Right atrium auricular region (tissue), 2 donors: ENCODE measurements at regions not wholly inside any gene's neighbourhood (a gene's known extent, or its start where the extent isn't known, plus 50 kb on each side); places are given as distances from the start of the nearest gene placed in this dataset.

ENCODE experiments used
- DNase-seq: peaks from one replicate; pipeline ENCODE4 v3.0.0-alpha.2; 2019; ENCODE audit warnings: low spot score
- H3K27ac ChIP-seq, 2 donors: fragments of 200-600 bp; sonication (generic); 1 replicate in 1 of 2; 2 replicates in 1 of 2; pipeline ENCODE4 v1.5.1; 2016 to 2019
- H3K27me3 ChIP-seq, 2 donors: fragments of 200-600 bp; sonication (generic); one replicate each; pipeline versions ENCODE4 v1.5.1 to v1.6.0; 2017 to 2019
- H3K36me3 ChIP-seq: fragments of 200-600 bp; sonication (generic); one replicate; pipeline ENCODE4 v1.5.1; 2016
- H3K4me1 ChIP-seq, 2 donors: fragments of 200-600 bp; sonication (generic); one replicate each; pipeline versions ENCODE4 v1.5.1 to v1.6.0; 2017 to 2019
- H3K4me3 ChIP-seq, 2 donors: fragments of 200-600 bp; sonication (generic); 1 replicate in 1 of 2; 2 replicates in 1 of 2; pipeline ENCODE4 v1.5.1; 2017 to 2019; ENCODE audit warnings: mild to moderate bottlenecking in 1 of 2, moderate library complexity in 1 of 2
- H3K9me3 ChIP-seq, 2 donors: fragments of 200-600 bp; sonication (generic); one replicate each; pipeline ENCODE4 v1.5.1; 2019
- TF ChIP-seq, protein P1 (sequence below), 2 donors: fragments of 200-600 bp; sonication (generic); IDR thresholded peaks; one replicate each; pipeline ENCODE4 v1.5.1; 2019; ENCODE audit warnings: antibody characterized with exemption in 2 of 2

DNA sequence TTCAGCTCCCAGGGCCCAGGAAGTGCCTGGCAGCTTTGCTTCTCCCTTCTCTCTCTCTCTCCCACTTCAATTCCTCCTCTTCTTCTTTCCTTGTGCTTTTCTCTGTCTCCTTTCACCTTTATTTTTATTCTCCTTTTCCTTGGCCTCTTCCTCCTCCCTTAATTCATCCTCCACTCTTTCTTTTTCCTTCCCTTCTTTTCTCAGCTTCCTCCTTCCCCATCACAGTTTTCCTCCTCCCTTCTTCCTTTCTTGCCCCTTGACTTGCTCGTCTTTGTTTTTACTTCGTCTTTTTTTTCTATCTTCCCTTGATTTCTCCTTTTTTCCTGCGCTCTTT lies 99.4 kb upstream of the LHX1 start:
- Histone ChIP-seq H3K36me3 (no peaks in the 10 kb centered on the region), H3K9me3 (peaks cover 0 to 10% of the 10 kb centered on the region in 2 donors), H3K27me3 (no peaks in the 10 kb centered on the region), H3K27ac (no peak overlapping the region), H3K4me1 (no peaks in the 10 kb centered on the region), H3K4me3 (no peak overlapping the region)
- TF ChIP-seq, protein P1, sequence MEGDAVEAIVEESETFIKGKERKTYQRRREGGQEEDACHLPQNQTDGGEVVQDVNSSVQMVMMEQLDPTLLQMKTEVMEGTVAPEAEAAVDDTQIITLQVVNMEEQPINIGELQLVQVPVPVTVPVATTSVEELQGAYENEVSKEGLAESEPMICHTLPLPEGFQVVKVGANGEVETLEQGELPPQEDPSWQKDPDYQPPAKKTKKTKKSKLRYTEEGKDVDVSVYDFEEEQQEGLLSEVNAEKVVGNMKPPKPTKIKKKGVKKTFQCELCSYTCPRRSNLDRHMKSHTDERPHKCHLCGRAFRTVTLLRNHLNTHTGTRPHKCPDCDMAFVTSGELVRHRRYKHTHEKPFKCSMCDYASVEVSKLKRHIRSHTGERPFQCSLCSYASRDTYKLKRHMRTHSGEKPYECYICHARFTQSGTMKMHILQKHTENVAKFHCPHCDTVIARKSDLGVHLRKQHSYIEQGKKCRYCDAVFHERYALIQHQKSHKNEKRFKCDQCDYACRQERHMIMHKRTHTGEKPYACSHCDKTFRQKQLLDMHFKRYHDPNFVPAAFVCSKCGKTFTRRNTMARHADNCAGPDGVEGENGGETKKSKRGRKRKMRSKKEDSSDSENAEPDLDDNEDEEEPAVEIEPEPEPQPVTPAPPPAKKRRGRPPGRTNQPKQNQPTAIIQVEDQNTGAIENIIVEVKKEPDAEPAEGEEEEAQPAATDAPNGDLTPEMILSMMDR (IDR thresholded peaks at IDR 0.05): no peak
- DNase-seq: no peak

DNA sequence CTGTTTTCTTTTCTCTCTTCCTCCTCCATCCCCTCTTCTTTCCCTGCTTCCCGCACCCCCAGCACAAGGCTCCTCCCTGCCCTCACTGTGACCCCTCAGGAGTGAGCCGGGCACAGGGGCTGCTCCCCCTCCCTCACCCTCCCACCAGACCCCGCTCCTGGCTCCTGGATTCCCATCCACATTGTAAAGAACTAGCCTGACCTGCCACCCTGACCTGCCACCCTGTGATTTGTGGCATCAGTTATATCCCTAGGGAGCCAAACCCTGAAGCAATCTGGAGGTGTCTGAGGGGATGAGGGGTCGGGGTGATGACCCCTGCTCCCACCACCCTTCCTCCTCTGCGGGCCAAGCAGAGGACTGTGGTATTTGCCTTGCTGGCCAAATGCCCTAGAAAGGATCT lies 98.0 kb upstream of the LHX1 start:
- Histone ChIP-seq H3K27me3 (no peaks in the 10 kb centered on the region), H3K27ac (no peak overlapping the region), H3K36me3 (no peaks in the 10 kb centered on the region), H3K4me3 (no peak overlapping the region), H3K9me3 (peaks cover 0 to 10% of the 10 kb centered on the region in 2 donors), H3K4me1 (no peaks in the 10 kb centered on the region)
- TF ChIP-seq, protein P1 (IDR thresholded peaks at IDR 0.05): no peak
- no peak for DNase-seq

DNA sequence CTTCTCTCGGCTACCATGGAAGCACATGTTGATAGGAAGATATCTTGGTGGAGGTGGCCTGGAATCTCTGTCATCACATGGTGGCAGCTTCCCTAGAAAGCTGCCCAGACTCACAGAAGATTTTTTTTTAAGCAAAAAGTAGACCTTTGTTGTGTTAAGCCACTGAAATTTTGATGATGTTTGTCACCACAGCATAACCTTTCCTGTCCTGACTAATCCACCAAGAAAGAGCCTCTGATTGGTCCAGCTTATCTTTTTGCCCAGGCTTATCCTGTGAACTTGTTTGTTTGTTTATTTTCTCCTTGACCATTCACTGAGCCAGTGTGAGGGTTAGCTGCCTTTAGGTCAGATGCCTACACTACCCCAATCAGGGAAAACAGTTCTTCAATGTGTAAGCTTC lies 96.5 kb upstream of the LHX1 start:
- TF ChIP-seq, protein P1 (IDR thresholded peaks at IDR 0.05): no peak
- Histone ChIP-seq H3K4me3 (no peak overlapping the region), H3K4me1 (no peaks in the 10 kb centered on the region), H3K27me3 (no peaks in the 10 kb centered on the region), H3K36me3 (no peaks in the 10 kb centered on the region), H3K9me3 (peaks cover 0 to 10% of the 10 kb centered on the region in 2 donors), H3K27ac (no peak overlapping the region)
- DNase-seq: no peak

DNA sequence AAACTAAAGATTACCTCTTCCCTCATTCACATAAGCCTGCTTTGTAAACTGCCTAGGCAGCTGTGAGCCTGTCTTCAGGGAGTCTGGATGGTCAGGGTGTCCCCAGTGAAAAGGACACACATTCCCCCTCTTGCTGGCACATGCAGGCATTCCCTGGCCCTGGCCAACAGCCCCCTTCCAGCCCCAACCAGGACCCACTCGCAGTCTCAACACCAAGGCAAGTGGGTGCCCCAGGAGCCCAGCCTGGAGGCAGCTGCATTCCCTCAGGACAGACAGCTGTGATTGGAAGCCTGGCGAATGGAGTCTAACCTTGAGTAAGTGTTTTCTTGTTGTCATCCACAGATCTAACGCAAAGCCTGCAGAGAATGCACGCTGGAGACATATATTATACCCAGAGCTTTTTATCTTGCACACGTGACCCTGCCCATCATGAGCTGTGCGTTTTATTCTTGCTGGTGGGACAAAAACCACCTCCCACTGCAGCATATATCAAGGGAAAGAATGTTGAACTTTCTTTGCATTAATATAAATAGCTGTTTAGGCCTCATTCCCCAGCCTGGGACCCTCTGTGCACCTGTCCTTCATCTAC lies 95.0 kb upstream of the LHX1 start:
- TF ChIP-seq, protein P1 (IDR thresholded peaks at IDR 0.05): no peak
- no peaks in the 10 kb centered on the region for H3K27me3 ChIP-seq
- no peak overlapping the region for H3K4me3 ChIP-seq
- H3K36me3 ChIP-seq: no peaks in the 10 kb centered on the region
- no peaks in the 10 kb centered on the region for H3K4me1 ChIP-seq
- no peak overlapping the region for H3K27ac ChIP-seq
- no peak for DNase-seq
- peaks cover 0 to 10% of the 10 kb centered on the region in 2 donors for H3K9me3 ChIP-seq

DNA sequence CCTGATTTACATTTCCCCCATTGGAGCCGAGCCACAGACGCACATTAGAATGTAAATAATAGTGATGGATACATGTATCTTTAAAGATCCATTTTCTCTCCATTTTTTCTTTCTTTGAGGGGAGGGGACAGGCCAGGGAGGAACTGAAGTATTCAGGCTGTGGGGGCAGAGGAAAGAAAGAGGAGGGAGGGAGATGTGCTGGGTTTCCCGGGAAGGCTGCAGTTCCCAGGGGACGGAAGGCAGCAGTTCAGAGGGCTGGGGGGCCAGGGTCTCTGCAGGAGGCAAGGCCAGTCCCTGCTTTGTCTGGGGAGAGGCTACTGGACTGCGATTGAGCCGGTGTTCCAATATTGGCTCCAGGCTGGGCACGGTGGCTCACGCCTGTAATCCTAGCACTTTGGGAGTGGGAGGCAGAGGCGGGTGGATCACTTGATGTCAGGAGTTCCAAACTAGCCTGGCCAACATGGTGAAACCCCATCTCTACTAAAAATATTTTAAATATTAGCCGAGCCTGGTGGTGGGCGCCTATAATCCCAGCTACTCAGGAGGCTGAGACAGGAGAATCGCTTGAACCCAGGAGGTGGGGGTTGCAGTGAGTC lies 94.2 kb upstream of the LHX1 start:
- no peaks in the 10 kb centered on the region for H3K4me1 ChIP-seq
- H3K9me3 ChIP-seq: peaks cover 0 to 10% of the 10 kb centered on the region in 2 donors
- peaks cover 0 to 1% of the 10 kb centered on the region in 2 donors for H3K27me3 ChIP-seq
- no peak overlapping the region for H3K4me3 ChIP-seq
- TF ChIP-seq, protein P1 (IDR thresholded peaks at IDR 0.05): no peak
- H3K36me3 ChIP-seq: no peaks in the 10 kb centered on the region
- H3K27ac ChIP-seq: no peak overlapping the region
- DNase-seq: no peak

DNA sequence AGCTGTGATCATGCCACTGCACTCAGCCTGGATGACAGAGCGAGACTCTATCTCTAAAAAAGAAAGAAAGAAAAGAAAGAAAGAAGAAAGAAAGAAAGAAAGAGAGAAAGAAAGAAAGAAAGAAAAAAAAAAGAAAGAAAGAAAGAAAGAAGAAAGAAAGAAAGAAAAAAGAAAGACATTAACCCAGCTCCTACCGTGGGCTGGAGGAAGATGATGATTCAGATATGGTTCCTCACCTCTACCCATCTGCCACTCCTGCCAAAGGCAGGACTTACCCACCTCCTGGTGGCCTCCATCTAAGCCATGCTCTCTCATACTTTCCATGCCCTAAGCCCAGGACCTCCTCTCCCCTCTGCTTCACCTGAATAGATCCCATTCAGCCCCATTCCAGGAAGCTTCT lies 93.3 kb upstream of the LHX1 start:
- Histone ChIP-seq H3K4me1 (no peaks in the 10 kb centered on the region), H3K27ac (no peak overlapping the region), H3K27me3 (peaks cover 0 to 3% of the 10 kb centered on the region in 2 donors), H3K36me3 (no peaks in the 10 kb centered on the region), H3K9me3 (peaks cover 0 to 10% of the 10 kb centered on the region in 2 donors), H3K4me3 (no peak overlapping the region)
- no peak for DNase-seq
- TF ChIP-seq, protein P1 (IDR thresholded peaks at IDR 0.05): no peak
